ENCODE measurements at regions not wholly inside any gene's neighbourhood (a gene's known extent, or its start where the extent isn't known, plus 50 kb on each side); places are given as distances from the start of the nearest gene placed in this dataset.

- H3K27me3 ChIP-seq (replicated peaks; ENCODE audit: control insufficient read depth, insufficient read depth, low read length, poor library complexity, severe bottlenecking) = no peaks in the 10 kb centered on the region
- H3K4me3 ChIP-seq (ENCODE audit: insufficient read depth, low read depth, low read length, poor library complexity, severe bottlenecking) = no peak overlapping the region
- no peaks in the 10 kb centered on the region for H3K9me3 ChIP-seq (ENCODE audit: control insufficient read depth, low read length)
- no peak for DNase-seq
- no peak overlapping the region for H3K27ac ChIP-seq (ENCODE audit: insufficient read depth, low read length, poor library complexity, severe bottlenecking)
- H3K36me3 ChIP-seq (ENCODE audit: control insufficient read depth, insufficient read depth, low read length) = no peaks in the 10 kb centered on the region
- no peaks in the 10 kb centered on the region for H3K4me1 ChIP-seq (ENCODE audit: control insufficient read depth, insufficient read depth, low read length, poor library complexity, severe bottlenecking)
Measured at GRCh38 chr5:165242646-165243045, 1737.2 kb downstream of the MAT2B start.

GRCh38 chr5:165244407-165244806 lies 1739.0 kb downstream of the MAT2B start:
- Histone ChIP-seq H3K36me3 (ENCODE audit: control insufficient read depth, insufficient read depth, low read length) (no peaks in the 10 kb centered on the region), H3K27me3 (replicated peaks; ENCODE audit: control insufficient read depth, insufficient read depth, low read length, poor library complexity, severe bottlenecking) (no peaks in the 10 kb centered on the region), H3K4me1 (ENCODE audit: control insufficient read depth, insufficient read depth, low read length, poor library complexity, severe bottlenecking) (no peaks in the 10 kb centered on the region), H3K9me3 (ENCODE audit: control insufficient read depth, low read length) (no peaks in the 10 kb centered on the region), H3K4me3 (ENCODE audit: insufficient read depth, low read depth, low read length, poor library complexity, severe bottlenecking) (no peak overlapping the region), H3K27ac (ENCODE audit: insufficient read depth, low read length, poor library complexity, severe bottlenecking) (no peak overlapping the region)
- no peak for DNase-seq

GRCh38 chr5:165258197-165258771 lies 1752.9 kb downstream of the MAT2B start:
- H3K36me3 ChIP-seq (ENCODE audit: control insufficient read depth, insufficient read depth, low read length) = no peaks in the 10 kb centered on the region
- H3K4me1 ChIP-seq (ENCODE audit: control insufficient read depth, insufficient read depth, low read length, poor library complexity, severe bottlenecking) = no peaks in the 10 kb centered on the region
- no peaks in the 10 kb centered on the region for H3K9me3 ChIP-seq (ENCODE audit: control insufficient read depth, low read length)
- DNase-seq = no peak
- H3K4me3 ChIP-seq (ENCODE audit: insufficient read depth, low read depth, low read length, poor library complexity, severe bottlenecking) = no peak overlapping the region
- no peaks in the 10 kb centered on the region for H3K27me3 ChIP-seq (replicated peaks; ENCODE audit: control insufficient read depth, insufficient read depth, low read length, poor library complexity, severe bottlenecking)
- H3K27ac ChIP-seq (ENCODE audit: insufficient read depth, low read length, poor library complexity, severe bottlenecking) = no peak overlapping the region

GRCh38 chr5:165260426-165260825 lies 1755.0 kb downstream of the MAT2B start:
- DNase-seq = no peak
- H3K27ac ChIP-seq (ENCODE audit: insufficient read depth, low read length, poor library complexity, severe bottlenecking) = no peak overlapping the region
- no peaks in the 10 kb centered on the region for H3K4me1 ChIP-seq (ENCODE audit: control insufficient read depth, insufficient read depth, low read length, poor library complexity, severe bottlenecking)
- H3K27me3 ChIP-seq (replicated peaks; ENCODE audit: control insufficient read depth, insufficient read depth, low read length, poor library complexity, severe bottlenecking) = no peaks in the 10 kb centered on the region
- H3K9me3 ChIP-seq (ENCODE audit: control insufficient read depth, low read length) = no peaks in the 10 kb centered on the region
- no peaks in the 10 kb centered on the region for H3K36me3 ChIP-seq (ENCODE audit: control insufficient read depth, insufficient read depth, low read length)
- H3K4me3 ChIP-seq (ENCODE audit: insufficient read depth, low read depth, low read length, poor library complexity, severe bottlenecking) = no peak overlapping the region

- Histone ChIP-seq H3K36me3 (ENCODE audit: control insufficient read depth, insufficient read depth, low read length) (no peaks in the 10 kb centered on the region), H3K27me3 (replicated peaks; ENCODE audit: control insufficient read depth, insufficient read depth, low read length, poor library complexity, severe bottlenecking) (no peaks in the 10 kb centered on the region), H3K4me1 (ENCODE audit: control insufficient read depth, insufficient read depth, low read length, poor library complexity, severe bottlenecking) (no peaks in the 10 kb centered on the region), H3K9me3 (ENCODE audit: control insufficient read depth, low read length) (no peaks in the 10 kb centered on the region), H3K4me3 (ENCODE audit: insufficient read depth, low read depth, low read length, poor library complexity, severe bottlenecking) (no peak overlapping the region), H3K27ac (ENCODE audit: insufficient read depth, low read length, poor library complexity, severe bottlenecking) (no peak overlapping the region)
- DNase-seq = no peak
Measured at GRCh38 chr5:165263536-165263935, 1758.1 kb downstream of the MAT2B start.

GRCh38 chr5:165266939-165267338 lies 1761.5 kb downstream of the MAT2B start:
- no peaks in the 10 kb centered on the region for H3K9me3 ChIP-seq (ENCODE audit: control insufficient read depth, low read length)
- no peak for DNase-seq

GRCh38 chr5:165272436-165272835 lies 1767.0 kb downstream of the MAT2B start:
- Histone ChIP-seq H3K4me3 (ENCODE audit: insufficient read depth, low read depth, low read length, poor library complexity, severe bottlenecking) (no peak overlapping the region), H3K9me3 (ENCODE audit: control insufficient read depth, low read length) (no peaks in the 10 kb centered on the region), H3K27ac (ENCODE audit: insufficient read depth, low read length, poor library complexity, severe bottlenecking) (no peak overlapping the region), H3K27me3 (replicated peaks; ENCODE audit: control insufficient read depth, insufficient read depth, low read length, poor library complexity, severe bottlenecking) (no peaks in the 10 kb centered on the region), H3K4me1 (ENCODE audit: control insufficient read depth, insufficient read depth, low read length, poor library complexity, severe bottlenecking) (no peaks in the 10 kb centered on the region), H3K36me3 (ENCODE audit: control insufficient read depth, insufficient read depth, low read length) (no peaks in the 10 kb centered on the region)
- no peak for DNase-seq

More at GRCh38 chr5:165266939-165267338, 1761.5 kb downstream of the MAT2B start:
- Histone ChIP-seq H3K4me3 (ENCODE audit: insufficient read depth, low read depth, low read length, poor library complexity, severe bottlenecking) (no peak overlapping the region), H3K27ac (ENCODE audit: insufficient read depth, low read length, poor library complexity, severe bottlenecking) (no peak overlapping the region), H3K27me3 (replicated peaks; ENCODE audit: control insufficient read depth, insufficient read depth, low read length, poor library complexity, severe bottlenecking) (no peaks in the 10 kb centered on the region), H3K4me1 (ENCODE audit: control insufficient read depth, insufficient read depth, low read length, poor library complexity, severe bottlenecking) (no peaks in the 10 kb centered on the region), H3K36me3 (ENCODE audit: control insufficient read depth, insufficient read depth, low read length) (no peaks in the 10 kb centered on the region)

GRCh38 chr5:165277661-165278060 lies 1772.2 kb downstream of the MAT2B start:
- H3K4me1 ChIP-seq (ENCODE audit: control insufficient read depth, insufficient read depth, low read length, poor library complexity, severe bottlenecking) = no peaks in the 10 kb centered on the region
- no peaks in the 10 kb centered on the region for H3K9me3 ChIP-seq (ENCODE audit: control insufficient read depth, low read length)
- H3K36me3 ChIP-seq (ENCODE audit: control insufficient read depth, insufficient read depth, low read length) = no peaks in the 10 kb centered on the region
- H3K4me3 ChIP-seq (ENCODE audit: insufficient read depth, low read depth, low read length, poor library complexity, severe bottlenecking) = no peak overlapping the region
- H3K27me3 ChIP-seq (replicated peaks; ENCODE audit: control insufficient read depth, insufficient read depth, low read length, poor library complexity, severe bottlenecking) = no peaks in the 10 kb centered on the region
- no peak for DNase-seq
- H3K27ac ChIP-seq (ENCODE audit: insufficient read depth, low read length, poor library complexity, severe bottlenecking) = no peak overlapping the region

GRCh38 chr5:165282491-165282890 lies 1777.1 kb downstream of the MAT2B start:
- Histone ChIP-seq H3K27ac (ENCODE audit: insufficient read depth, low read length, poor library complexity, severe bottlenecking) (no peak overlapping the region), H3K9me3 (ENCODE audit: control insufficient read depth, low read length) (no peaks in the 10 kb centered on the region), H3K27me3 (replicated peaks; ENCODE audit: control insufficient read depth, insufficient read depth, low read length, poor library complexity, severe bottlenecking) (no peaks in the 10 kb centered on the region), H3K4me3 (ENCODE audit: insufficient read depth, low read depth, low read length, poor library complexity, severe bottlenecking) (no peak overlapping the region), H3K36me3 (ENCODE audit: control insufficient read depth, insufficient read depth, low read length) (no peaks in the 10 kb centered on the region), H3K4me1 (ENCODE audit: control insufficient read depth, insufficient read depth, low read length, poor library complexity, severe bottlenecking) (no peaks in the 10 kb centered on the region)
- DNase-seq = no peak

- DNase-seq = no peak
- no peak overlapping the region for H3K27ac ChIP-seq (ENCODE audit: insufficient read depth, low read length, poor library complexity, severe bottlenecking)
- H3K27me3 ChIP-seq (replicated peaks; ENCODE audit: control insufficient read depth, insufficient read depth, low read length, poor library complexity, severe bottlenecking) = no peaks in the 10 kb centered on the region
- H3K36me3 ChIP-seq (ENCODE audit: control insufficient read depth, insufficient read depth, low read length) = no peaks in the 10 kb centered on the region
- H3K9me3 ChIP-seq (ENCODE audit: control insufficient read depth, low read length) = no peaks in the 10 kb centered on the region
- H3K4me1 ChIP-seq (ENCODE audit: control insufficient read depth, insufficient read depth, low read length, poor library complexity, severe bottlenecking) = no peaks in the 10 kb centered on the region
- H3K4me3 ChIP-seq (ENCODE audit: insufficient read depth, low read depth, low read length, poor library complexity, severe bottlenecking) = no peak overlapping the region
Measured at GRCh38 chr5:165286692-165287091, 1781.3 kb downstream of the MAT2B start.

Measured in effector memory CD4-positive, alpha-beta T cell (primary cell).